Heart left ventricle (tissue), 16 donors: ENCODE measurements at regions not wholly inside any gene's neighbourhood (a gene's known extent, or its start where the extent isn't known, plus 50 kb on each side); places are given as distances from the start of the nearest gene placed in this dataset.

Experiments used
- ATAC-seq, 4 donors: fragments of 200-7000 bp; cut with Tn5 transposase; one replicate each; pipeline ENCODE4 v1.9.1; 2020 to 2022; ENCODE audit warnings: moderate library complexity in 4 of 4, mild to moderate bottlenecking in 3 of 4, moderate number of reproducible peaks in 1 of 4
- DNase-seq, 5 donors: peaks; one replicate each; pipeline ENCODE4 v3.0.0-alpha.2; 2020
- H3K27ac ChIP-seq, 12 donors: fragments of 200-600 bp; sonication (generic) in 4 of 12; one replicate each; pipeline versions ENCODE4 v1.5.0 to v1.8.0; 2016 to 2022; ENCODE audit warnings: mild to moderate bottlenecking in 2 of 12
- H3K27me3 ChIP-seq, 9 donors: fragments of 200-600 bp; sonication (generic) in 2 of 9; one replicate each; pipeline versions ENCODE4 v1.5.1 to v1.8.0; 2016 to 2022; ENCODE audit warnings: mild to moderate bottlenecking in 3 of 9
- H3K36me3 ChIP-seq, 9 donors: fragments of 200-600 bp; sonication (generic) in 2 of 9; one replicate each; pipeline versions ENCODE4 v1.5.0 to v1.8.0; 2018 to 2022; ENCODE audit warnings: mild to moderate bottlenecking in 2 of 9
- H3K4me1 ChIP-seq, 12 donors: fragments of 200-600 bp; sonication (generic) in 4 of 12; one replicate each; pipeline versions ENCODE4 v1.5.0 to v1.8.0; 2016 to 2022; ENCODE audit warnings: mild to moderate bottlenecking in 3 of 12
- H3K4me3 ChIP-seq, 12 donors: fragments of 200-600 bp; sonication (generic) in 4 of 12; one replicate each; pipeline versions ENCODE4 v1.5.0 to v1.8.0; 2017 to 2022; ENCODE audit warnings: mild to moderate bottlenecking in 9 of 12, moderate library complexity in 4 of 12
- H3K9me3 ChIP-seq, 12 donors: fragments of 200-600 bp; sonication (generic) in 4 of 12; one replicate each; pipeline versions ENCODE4 v1.5.0 to v1.8.0; 2016 to 2022; ENCODE audit warnings: mild to moderate bottlenecking in 1 of 12
- POLR2A ChIP-seq, 2 donors: fragments of 450-650 bp; IDR thresholded peaks; one replicate each; pipeline ENCODE4 v1.6.1; 2017; ENCODE audit warnings: antibody characterized with exemption in 2 of 2, mild to moderate bottlenecking in 2 of 2, moderate library complexity in 2 of 2
- whole genome bisulfite sequencing, 4 donors: extraction: QIAGEN DNeasy Blood & Tissue Kit in 2 of 4; methylation state at CpG; one replicate each; pipeline versions ENCODE4 v1.1.5 to v1.1.7; 2013 to 2018; 5-methylcytosine and 5-hydroxymethylcytosine counted together
- intact Hi-C, 10 donors: fragments of 100-400 bp; cut with DNase I; formaldehyde crosslinking; loops; one replicate each; pipeline versions ENCODE4 v1.11.1 to v1.14.2; 2022
- TF ChIP-seq, protein P1 (sequence below), 12 donors: fragments of 200-600 bp; sonication (generic) in 4 of 12; IDR thresholded peaks; one replicate each; pipeline versions ENCODE4 v1.5.0 to v1.8.0; 2018 to 2022; ENCODE audit warnings: antibody characterized with exemption in 12 of 12, mild to moderate bottlenecking in 5 of 12
- donor health status: ischemic (EF 13 %, LVEDD 7.1; RV severe dilation, severe dysfunction).
- donor health status: healthy with polysubstance abuse.
- donor health status: DM: no; HTN: yes; CAD: no.
- donor health status: DM: no; HTN: no; CAD: no.
- donor health status: ischemic (EF 25% LVEDD 6.9; RV normal size, moderate dysfunction).
- donor health status: ischemic (EF 25% LVEDD 5.7; RV mildly dilated, moderate dysfunction).
- donor health status: healthy.
- donor health status: DM: yes; HTN: yes; CAD: no.
- donor health status: ischemic (EF 35%, LVEDD 5.7; RV mildly dilated, moderate dysfunction).
- donor health status: nonischemic (EF 11% LVEDD 7.7; RV severe dilation, severe dysfunction).
- donor health status: DM: yes; HTN: yes; CAD: no.
- donor health status: PGD.
- donor health status: ischemic (EF 29% LVEDD 5.4; RV normal size, mild dysfunction).
- donor health status: nonischemic (EF 23%, LVEDD 6.1; RV moderate dilation, normal function).

GRCh38 chr22:27173530-27173929 is 516.1 kb downstream of the MIAT start:
- no peak for TF ChIP-seq POLR2A (IDR thresholded peaks at IDR 0.05)
- TF ChIP-seq, protein P1, sequence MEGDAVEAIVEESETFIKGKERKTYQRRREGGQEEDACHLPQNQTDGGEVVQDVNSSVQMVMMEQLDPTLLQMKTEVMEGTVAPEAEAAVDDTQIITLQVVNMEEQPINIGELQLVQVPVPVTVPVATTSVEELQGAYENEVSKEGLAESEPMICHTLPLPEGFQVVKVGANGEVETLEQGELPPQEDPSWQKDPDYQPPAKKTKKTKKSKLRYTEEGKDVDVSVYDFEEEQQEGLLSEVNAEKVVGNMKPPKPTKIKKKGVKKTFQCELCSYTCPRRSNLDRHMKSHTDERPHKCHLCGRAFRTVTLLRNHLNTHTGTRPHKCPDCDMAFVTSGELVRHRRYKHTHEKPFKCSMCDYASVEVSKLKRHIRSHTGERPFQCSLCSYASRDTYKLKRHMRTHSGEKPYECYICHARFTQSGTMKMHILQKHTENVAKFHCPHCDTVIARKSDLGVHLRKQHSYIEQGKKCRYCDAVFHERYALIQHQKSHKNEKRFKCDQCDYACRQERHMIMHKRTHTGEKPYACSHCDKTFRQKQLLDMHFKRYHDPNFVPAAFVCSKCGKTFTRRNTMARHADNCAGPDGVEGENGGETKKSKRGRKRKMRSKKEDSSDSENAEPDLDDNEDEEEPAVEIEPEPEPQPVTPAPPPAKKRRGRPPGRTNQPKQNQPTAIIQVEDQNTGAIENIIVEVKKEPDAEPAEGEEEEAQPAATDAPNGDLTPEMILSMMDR (IDR thresholded peaks at IDR 0.05): no peak

DNA sequence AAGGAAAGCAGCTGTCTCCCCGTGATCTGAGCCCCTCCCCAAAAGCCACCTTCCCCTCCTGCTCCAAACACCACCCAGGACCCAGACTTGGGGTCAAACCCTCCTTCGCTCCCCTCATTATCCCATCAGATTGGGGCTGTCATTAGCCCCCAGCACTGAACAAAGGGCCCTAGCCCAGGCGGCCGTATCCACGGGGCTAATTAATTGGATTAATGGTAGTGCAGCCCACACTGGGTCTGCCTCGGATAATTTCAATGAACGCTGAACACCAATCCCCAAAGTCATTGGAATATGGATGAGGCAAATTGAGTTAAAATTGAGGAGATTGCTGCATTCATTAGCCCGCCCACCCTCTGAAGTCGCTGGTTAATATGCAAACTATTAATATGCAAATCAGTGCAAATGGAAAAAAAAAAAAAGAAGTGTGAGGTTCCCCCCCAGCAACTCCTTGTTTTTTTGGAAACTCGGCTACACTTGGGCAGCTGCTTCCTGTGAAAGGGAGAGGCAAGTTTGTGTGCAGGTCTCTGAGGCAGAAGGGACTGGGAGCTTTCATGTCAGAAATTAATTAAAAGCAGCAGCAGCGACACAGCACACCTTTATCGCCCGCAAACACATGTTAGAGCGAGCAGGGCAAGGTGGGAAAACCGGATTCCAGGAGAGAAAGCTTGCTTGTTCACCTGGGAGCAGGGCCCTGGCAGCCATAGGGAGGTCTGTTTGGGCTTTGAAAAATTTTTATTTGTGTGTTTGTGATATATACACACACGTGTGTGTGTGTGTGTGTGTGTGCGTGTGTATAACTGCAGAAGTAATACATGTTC is 517.8 kb downstream of the MIAT start:
- Histone ChIP-seq H3K27ac (no peak overlapping the region), H3K4me3 (no peak overlapping the region), H3K9me3 (no peaks in the 10 kb centered on the region), H3K27me3 (peaks cover 0 to 41% (median 12%) of the 10 kb centered on the region in 9 donors), H3K4me1 (no peaks in the 10 kb centered on the region), H3K36me3 (no peaks in the 10 kb centered on the region)
- ATAC-seq (no peak), DNase-seq (no peak)
- TF ChIP-seq, protein P1 (IDR thresholded peaks at IDR 0.05): no peak
- TF ChIP-seq POLR2A (IDR thresholded peaks at IDR 0.05): no peak
- 44 to 56% (median 50%) methylated on average over 13 to 17 of the region's 17 CpGs for WGBS, 4 donors
- intact Hi-C loops: no loop called here

More at GRCh38 chr22:27173530-27173929, 516.1 kb downstream of the MIAT start:
- H3K27ac ChIP-seq: no peak overlapping the region
- no peaks in the 10 kb centered on the region for H3K36me3 ChIP-seq
- H3K27me3 ChIP-seq: peaks cover 0 to 41% (median 12%) of the 10 kb centered on the region in 9 donors
- H3K4me3 ChIP-seq: no peak overlapping the region
- ATAC-seq: peak in 1 of 4 donors; percentile 86
- H3K9me3 ChIP-seq: no peaks in the 10 kb centered on the region
- intact Hi-C loops: no loop called here
- 50 to 58% (median 53%) methylated on average over 5 of the region's 5 CpGs for WGBS, 4 donors
- no peaks in the 10 kb centered on the region for H3K4me1 ChIP-seq
- no peak for DNase-seq

- Histone ChIP-seq H3K27me3 (peaks cover 0 to 41% (median 12%) of the 10 kb centered on the region in 9 donors), H3K36me3 (no peaks in the 10 kb centered on the region), H3K4me3 (no peak overlapping the region), H3K9me3 (no peaks in the 10 kb centered on the region), H3K27ac (no peak overlapping the region), H3K4me1 (no peaks in the 10 kb centered on the region)
- ATAC-seq (no peak), DNase-seq (no peak)
- intact Hi-C loops: no loop called here
- no peak for TF ChIP-seq POLR2A (IDR thresholded peaks at IDR 0.05)
- TF ChIP-seq, protein P1 (IDR thresholded peaks at IDR 0.05): no peak
- 54 to 58% (median 58%) methylated on average over 2 of the region's 2 CpGs for WGBS, 4 donors
Measured at GRCh38 chr22:27175974-27176373, 518.6 kb downstream of the MIAT start.

GRCh38 chr22:27179161-27179560 is 521.8 kb downstream of the MIAT start:
- Histone ChIP-seq H3K9me3 (no peaks in the 10 kb centered on the region), H3K27me3 (peaks cover 0 to 28% (median 9%) of the 10 kb centered on the region in 9 donors), H3K4me3 (no peak overlapping the region), H3K27ac (no peak overlapping the region), H3K36me3 (no peaks in the 10 kb centered on the region), H3K4me1 (no peaks in the 10 kb centered on the region)
- ATAC-seq: no peak
- DNase-seq: no peak
- intact Hi-C loops: no loop called here
- TF ChIP-seq, protein P1 (IDR thresholded peaks at IDR 0.05): no peak
- no peak for TF ChIP-seq POLR2A (IDR thresholded peaks at IDR 0.05)
- 64 to 81% (median 79%) methylated on average over 3 of the region's 3 CpGs for WGBS, 4 donors
